T-cell (primary cell): ENCODE measurements at regions not wholly inside any gene's neighbourhood (a gene's known extent, or its start where the extent isn't known, plus 50 kb on each side); places are given as distances from the start of the nearest gene placed in this dataset.

Experiments
- ATAC-seq, 4 experiments: fragments of 200-7000 bp in 3 of 4; fragments of 150-1000 bp in 1 of 4; cut with Tn5 transposase; replicated peaks in 1 of 4; 1 replicate in 3 of 4; 2 replicates in 1 of 4; pipeline ENCODE4 v1.10.0; 2021; ENCODE audit warnings: moderate library complexity in 3 of 4, mild to moderate bottlenecking in 2 of 4, moderate number of reproducible peaks in 1 of 4
- CTCF ChIA-PET, 2 donors: fragments of 300-600 bp; sonication (Branson Sonifier 250); formaldehyde crosslinking; loops; one replicate each; lab custom pipeline; 2022; ENCODE audit warnings: antibody characterized with exemption in 2 of 2; lab: Charles Lee
- POLR2A ChIA-PET, 2 donors: fragments of 300-600 bp; sonication (Branson Sonifier 250); formaldehyde crosslinking; loops; one replicate each; lab custom pipeline; 2022; ENCODE audit warnings: antibody characterized with exemption in 2 of 2; lab: Charles Lee
- DNase-seq, 35 experiments: peaks; one replicate each; pipeline versions ENCODE4 v3.0.0 to v3.0.0-alpha.2; 2013 to 2023
- H3K27ac ChIP-seq: one replicate; pipeline ENCODE4 v1.5.1; 2013; ENCODE audit warnings: low read length
- H3K27me3 ChIP-seq, 2 experiments: replicated peaks in 1 of 2; 1 replicate in 1 of 2; 2 replicates in 1 of 2; pipeline versions ENCODE4 v1.6.1 to v1.7.0; 2013; ENCODE audit warnings: low read length in 1 of 2, mixed read lengths in 1 of 2; ENCODE audit not compliant: control insufficient read depth in 2 of 2, insufficient read depth in 2 of 2; ENCODE audit errors: extremely low read depth in 1 of 2
- H3K36me3 ChIP-seq, 2 donors: 1 replicate in 1 of 2; 2 replicates in 1 of 2; pipeline versions ENCODE4 v1.6.1 to v1.7.0; 2013; ENCODE audit warnings: low read length in 1 of 2; ENCODE audit not compliant: control insufficient read depth in 2 of 2, insufficient read depth in 1 of 2; ENCODE audit errors: extremely low read depth in 1 of 2
- H3K4me1 ChIP-seq, 2 experiments: 1 replicate in 1 of 2; 2 replicates in 1 of 2; pipeline versions ENCODE4 v1.6.1 to v1.7.0; 2013; ENCODE audit warnings: low read length in 2 of 2, mixed read lengths in 1 of 2; ENCODE audit not compliant: insufficient read depth in 2 of 2, control insufficient read depth in 1 of 2; ENCODE audit errors: extremely low read depth in 1 of 2
- H3K4me3 ChIP-seq, 2 donors: 1 replicate in 1 of 2; 2 replicates in 1 of 2; pipeline versions ENCODE4 v1.5.1 to v1.7.0; 2013; ENCODE audit warnings: mild to moderate bottlenecking in 2 of 2, low read length in 1 of 2, moderate library complexity in 1 of 2; ENCODE audit not compliant: control insufficient read depth in 1 of 2; ENCODE audit errors: extremely low read depth in 1 of 2
- H3K9me3 ChIP-seq: 2 replicates; pipeline ENCODE4 v1.7.0; 2013
- H3K27ac Mint-ChIP-seq, 2 donors: one replicate each; pipeline ENCODE4 v1.8.0; 2020 to 2021; ENCODE audit warnings: mild to moderate bottlenecking in 2 of 2, mixed read lengths in 2 of 2
- H3K27me3 Mint-ChIP-seq, 2 donors: one replicate each; pipeline ENCODE4 v1.8.0; 2021 to 2022; ENCODE audit warnings: mixed read lengths in 2 of 2
- H3K36me3 Mint-ChIP-seq: one replicate; pipeline ENCODE4 v1.8.0; 2021; ENCODE audit warnings: mixed read lengths
- H3K4me1 Mint-ChIP-seq, 3 donors: one replicate each; pipeline ENCODE4 v1.8.0; 2020 to 2022; ENCODE audit warnings: mixed read lengths in 3 of 3, mild to moderate bottlenecking in 1 of 3
- H3K4me3 Mint-ChIP-seq, 3 donors: one replicate each; pipeline ENCODE4 v1.8.0; 2020 to 2022; ENCODE audit warnings: mild to moderate bottlenecking in 3 of 3, mixed read lengths in 3 of 3, moderate library complexity in 3 of 3
- H3K9me3 Mint-ChIP-seq, 3 donors: one replicate each; pipeline ENCODE4 v1.8.0; 2020 to 2022; ENCODE audit warnings: mixed read lengths in 3 of 3
- WGBS: methylation state at CpG from one replicate; pipeline ENCODE4 v1.1.5; 2013; ENCODE audit warnings: missing lambda C conversion rate; ENCODE audit not compliant: insufficient coverage; 5-methylcytosine and 5-hydroxymethylcytosine counted together

DNA sequence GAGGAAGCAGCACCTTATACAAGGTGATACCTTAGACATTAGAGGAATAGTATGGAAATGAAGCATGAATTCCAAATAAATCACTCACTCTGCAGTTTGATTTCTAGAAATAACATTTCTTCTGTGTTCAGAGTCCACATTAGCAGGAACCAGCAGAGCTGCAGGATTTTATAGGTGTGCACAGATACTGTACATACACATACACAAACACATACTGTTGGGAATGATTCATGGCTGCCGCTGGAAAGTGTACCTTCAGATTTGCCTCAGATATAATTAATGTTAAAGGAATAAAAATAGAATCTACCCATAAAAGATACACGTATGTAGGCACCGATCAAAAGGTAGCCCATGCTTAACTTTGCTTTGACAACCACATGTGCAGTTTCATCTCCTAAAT is 578.1 kb downstream of the CSNK1G3 start:
- no peak overlapping the region for H3K27ac ChIP-seq
- Mint-ChIP-seq H3K27ac (no peak overlapping the region), H3K4me1 (no peaks in the 10 kb centered on the region), H3K9me3 (peaks cover 0 to 17% (median 5%) of the 10 kb centered on the region in 3 donors), H3K36me3 (no peaks in the 10 kb centered on the region), H3K27me3 (no peaks in the 10 kb centered on the region), H3K4me3 (no peak overlapping the region)
- ChIA-PET CTCF (no interaction called here), POLR2A (no interaction called here)
- ATAC-seq (no peak), DNase-seq (no peak)
- H3K4me3 ChIP-seq, result no peak overlapping the region
- H3K36me3 ChIP-seq, result no peaks in the 10 kb centered on the region
- no CpG with 5 or more reads among the region's 3 CpGs for WGBS
- H3K27me3 ChIP-seq, result no peaks in the 10 kb centered on the region
- H3K9me3 ChIP-seq, result no peaks in the 10 kb centered on the region
- no peaks in the 10 kb centered on the region for H3K4me1 ChIP-seq

DNA sequence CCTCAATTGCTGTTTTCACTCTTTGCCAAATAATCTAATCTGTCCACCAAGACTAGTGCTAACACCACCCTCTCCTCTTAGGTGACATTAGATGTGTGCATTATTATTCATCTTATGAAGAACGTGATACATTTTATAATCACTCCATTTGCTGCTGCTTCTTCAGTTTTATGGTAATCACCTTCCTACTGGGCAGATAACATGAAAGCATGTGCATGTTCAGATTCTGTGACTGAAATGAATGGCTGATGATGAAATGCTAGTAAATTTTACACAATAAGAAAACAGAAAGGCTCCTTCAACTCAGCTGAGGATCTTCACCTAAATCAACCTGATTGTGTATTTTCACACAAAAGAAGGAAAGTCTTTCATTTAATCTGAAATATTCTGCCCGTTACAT is 577.6 kb downstream of the CSNK1G3 start:
- Mint-ChIP-seq H3K27me3 (no peaks in the 10 kb centered on the region), H3K9me3 (peaks cover 0 to 17% (median 5%) of the 10 kb centered on the region in 3 donors), H3K27ac (no peak overlapping the region), H3K4me3 (no peak overlapping the region), H3K36me3 (no peaks in the 10 kb centered on the region), H3K4me1 (no peaks in the 10 kb centered on the region)
- Histone ChIP-seq H3K4me1 (no peaks in the 10 kb centered on the region), H3K27me3 (no peaks in the 10 kb centered on the region), H3K4me3 (no peak overlapping the region), H3K9me3 (no peaks in the 10 kb centered on the region), H3K27ac (no peak overlapping the region), H3K36me3 (no peaks in the 10 kb centered on the region)
- DNase-seq (no peak), ATAC-seq (no peak)
- CTCF ChIA-PET, result no interaction called here
- WGBS, result no CpG with 5 or more reads among the region's 2 CpGs
- POLR2A ChIA-PET, result interaction anchor here in 1 of 2 donors (0.6 kb wide), 1 partner anchor 1496 kb away, joined by 3 read pairs; no protein-coding TSS in a partner anchor

DNA sequence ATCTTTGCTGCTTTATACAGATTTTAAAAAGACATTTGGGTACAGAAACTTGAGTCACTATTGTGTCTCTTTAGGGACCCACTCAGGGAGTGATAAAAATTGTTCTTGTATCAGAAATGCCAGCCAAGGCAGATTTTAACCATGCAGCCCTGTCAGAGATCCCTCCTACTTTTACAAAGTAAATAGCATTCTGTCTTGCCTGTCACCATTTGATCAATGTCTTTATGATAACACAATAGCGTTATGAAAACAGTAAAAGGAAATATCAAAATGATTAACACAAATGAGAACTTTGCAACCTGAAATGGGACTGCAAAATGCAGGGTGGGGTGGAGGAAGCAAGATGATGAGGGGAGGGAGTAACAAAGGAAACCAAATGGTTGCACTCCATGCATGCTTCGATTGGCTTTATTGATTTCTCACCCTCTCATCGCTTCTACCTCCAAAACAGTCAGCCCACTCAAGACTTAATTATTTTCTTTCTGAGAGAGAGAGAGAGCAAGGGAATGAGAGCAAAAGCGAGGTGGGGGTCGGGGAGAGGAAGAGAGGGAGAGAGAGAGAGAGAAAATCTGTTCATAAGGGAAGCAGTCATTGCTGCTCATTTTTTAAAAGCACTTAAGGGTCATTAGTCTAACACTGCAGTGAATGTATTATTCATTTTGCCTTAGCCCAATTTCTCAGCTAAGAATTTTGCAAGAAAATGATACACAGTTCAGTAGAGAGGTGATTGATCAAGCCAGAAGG is 576.5 kb downstream of the CSNK1G3 start:
- Histone ChIP-seq H3K4me1 (no peaks in the 10 kb centered on the region), H3K27ac (no peak overlapping the region), H3K36me3 (no peaks in the 10 kb centered on the region), H3K27me3 (no peaks in the 10 kb centered on the region), H3K9me3 (no peaks in the 10 kb centered on the region), H3K4me3 (no peak overlapping the region)
- 80% methylated on average over 2 of the region's 5 CpGs for WGBS
- no peak for ATAC-seq
- POLR2A ChIA-PET, result no interaction called here
- no peaks in the 10 kb centered on the region for H3K36me3 Mint-ChIP-seq
- no peak overlapping the region for H3K4me3 Mint-ChIP-seq
- H3K9me3 Mint-ChIP-seq, result peaks cover 0 to 21% (median 5%) of the 10 kb centered on the region in 3 donors
- H3K27me3 Mint-ChIP-seq, result no peaks in the 10 kb centered on the region
- CTCF ChIA-PET, result no interaction called here
- DNase-seq, result no peak
- no peak overlapping the region for H3K27ac Mint-ChIP-seq
- H3K4me1 Mint-ChIP-seq, result no peaks in the 10 kb centered on the region

DNA sequence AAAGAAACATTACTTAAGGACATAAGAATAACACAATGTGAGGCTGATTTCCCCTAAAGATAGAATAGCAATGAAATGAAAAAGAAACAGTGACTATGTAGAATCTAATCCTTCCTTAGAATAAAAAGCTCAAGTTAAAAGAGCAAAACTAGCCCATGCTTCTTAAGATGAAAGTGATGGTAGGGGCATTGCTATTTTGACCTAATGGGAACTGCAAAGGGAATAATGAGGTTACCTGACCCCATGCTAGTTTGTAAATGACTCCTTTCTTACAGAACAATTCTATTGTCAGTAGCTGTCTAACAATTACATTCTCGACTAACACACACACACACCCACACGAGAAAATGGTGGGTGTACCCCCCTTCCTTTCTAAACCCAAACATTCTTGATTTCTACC is 575.8 kb downstream of the CSNK1G3 start:
- DNase-seq, result no peak
- Mint-ChIP-seq H3K4me3 (no peak overlapping the region), H3K36me3 (no peaks in the 10 kb centered on the region), H3K27me3 (no peaks in the 10 kb centered on the region), H3K4me1 (no peaks in the 10 kb centered on the region), H3K27ac (no peak overlapping the region), H3K9me3 (peaks cover 0 to 14% (median 2%) of the 10 kb centered on the region in 3 donors)
- Histone ChIP-seq H3K4me1 (no peaks in the 10 kb centered on the region), H3K27ac (no peak overlapping the region), H3K36me3 (no peaks in the 10 kb centered on the region), H3K4me3 (no peak overlapping the region), H3K9me3 (no peaks in the 10 kb centered on the region), H3K27me3 (no peaks in the 10 kb centered on the region)
- POLR2A ChIA-PET, result no interaction called here
- CTCF ChIA-PET, result no interaction called here
- WGBS, result no CpG with 5 or more reads among the region's 2 CpGs
- ATAC-seq, result no peak

DNA sequence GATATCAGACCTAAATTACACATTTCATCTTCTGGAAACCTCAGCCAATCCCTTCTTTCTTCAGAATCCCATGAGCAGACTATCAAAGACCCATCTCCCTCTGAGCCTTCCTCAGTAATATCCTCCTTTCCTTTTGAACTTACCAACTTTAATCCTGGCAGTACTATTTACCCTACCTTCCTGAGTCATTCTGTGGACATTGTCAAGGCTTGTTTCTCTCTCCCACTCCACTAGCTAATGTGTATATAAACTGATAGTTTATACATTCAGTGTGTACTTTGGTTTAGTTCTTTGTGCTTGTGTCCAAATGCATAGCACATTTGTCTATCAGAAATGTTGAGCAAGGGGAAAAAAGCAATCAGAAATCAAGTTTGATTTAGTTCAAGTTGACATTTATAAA is 568.3 kb downstream of the CSNK1G3 start:
- ATAC-seq (no peak), DNase-seq (no peak)
- CTCF ChIA-PET, result no interaction called here
- Mint-ChIP-seq H3K4me3 (no peak overlapping the region), H3K36me3 (no peaks in the 10 kb centered on the region), H3K27ac (no peak overlapping the region), H3K4me1 (no peaks in the 10 kb centered on the region), H3K9me3 (peaks cover 4 to 20% (median 6%) of the 10 kb centered on the region in 3 donors), H3K27me3 (peaks cover 0 to 5% of the 10 kb centered on the region in 2 donors)
- H3K4me1 ChIP-seq, result no peaks in the 10 kb centered on the region
- POLR2A ChIA-PET, result interaction anchor here in 1 of 2 donors (0.6 kb wide), 1 partner anchor 1373 kb away, joined by 3 read pairs; no protein-coding TSS in a partner anchor
- H3K9me3 ChIP-seq, result no peaks in the 10 kb centered on the region
- H3K4me3 ChIP-seq, result no peak overlapping the region
- no peak overlapping the region for H3K27ac ChIP-seq
- no peaks in the 10 kb centered on the region for H3K27me3 ChIP-seq
- no peaks in the 10 kb centered on the region for H3K36me3 ChIP-seq

DNA sequence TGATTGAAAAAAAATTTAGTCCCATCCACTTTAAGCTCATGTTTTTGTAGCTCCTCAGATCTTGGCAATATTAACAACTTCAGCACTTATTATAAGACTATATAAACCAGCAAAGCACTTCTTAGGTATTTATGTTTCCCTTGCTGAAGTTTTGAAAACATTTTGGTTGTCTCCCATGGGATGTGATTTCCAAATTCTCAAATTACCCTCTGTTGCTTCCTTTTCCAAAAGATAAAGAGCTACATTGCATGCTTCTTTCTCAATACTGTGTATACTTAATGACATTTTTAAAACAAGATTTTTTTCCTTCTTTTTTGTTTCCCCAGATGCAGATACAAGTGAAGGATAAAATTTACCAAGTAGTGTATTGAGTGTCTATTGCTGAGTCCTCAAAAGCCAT is 567.1 kb downstream of the CSNK1G3 start:
- H3K27me3 Mint-ChIP-seq, result peaks cover 0 to 5% of the 10 kb centered on the region in 2 donors
- Histone ChIP-seq H3K4me1 (no peaks in the 10 kb centered on the region), H3K9me3 (no peaks in the 10 kb centered on the region), H3K36me3 (no peaks in the 10 kb centered on the region), H3K27me3 (no peaks in the 10 kb centered on the region), H3K4me3 (no peak overlapping the region), H3K27ac (no peak overlapping the region)
- no peaks in the 10 kb centered on the region for H3K4me1 Mint-ChIP-seq
- H3K36me3 Mint-ChIP-seq, result no peaks in the 10 kb centered on the region
- ATAC-seq (no peak), DNase-seq (no peak)
- peaks cover 4 to 24% (median 8%) of the 10 kb centered on the region in 3 donors for H3K9me3 Mint-ChIP-seq
- POLR2A ChIA-PET, result no interaction called here
- no peak overlapping the region for H3K27ac Mint-ChIP-seq
- H3K4me3 Mint-ChIP-seq, result no peak overlapping the region
- CTCF ChIA-PET, result interaction anchor here in 1 of 2 donors (0.6 kb wide), 1 partner anchor 22 kb away, joined by 4 read pairs; no protein-coding TSS in a partner anchor
